22Rv1 (cell line): ENCODE measurements at regions not wholly inside any gene's neighbourhood (a gene's known extent, or its start where the extent isn't known, plus 50 kb on each side); places are given as distances from the start of the nearest gene placed in this dataset.

Source experiments
- H3K27ac ChIP-seq: fragments of 450-650 bp; 2 replicates; pipeline ENCODE4 v1.5.1; 2017
- ZFX ChIP-seq: fragments of 450-650 bp; IDR thresholded peaks from 2 replicates; pipeline ENCODE4 v1.6.1; 2017; ENCODE audit warnings: antibody characterized with exemption, borderline replicate concordance
- TF ChIP-seq, protein P1 (sequence below): fragments of 450-650 bp; IDR thresholded peaks from 2 replicates; pipeline ENCODE4 v1.5.1; 2017; ENCODE audit warnings: mild to moderate bottlenecking

DNA sequence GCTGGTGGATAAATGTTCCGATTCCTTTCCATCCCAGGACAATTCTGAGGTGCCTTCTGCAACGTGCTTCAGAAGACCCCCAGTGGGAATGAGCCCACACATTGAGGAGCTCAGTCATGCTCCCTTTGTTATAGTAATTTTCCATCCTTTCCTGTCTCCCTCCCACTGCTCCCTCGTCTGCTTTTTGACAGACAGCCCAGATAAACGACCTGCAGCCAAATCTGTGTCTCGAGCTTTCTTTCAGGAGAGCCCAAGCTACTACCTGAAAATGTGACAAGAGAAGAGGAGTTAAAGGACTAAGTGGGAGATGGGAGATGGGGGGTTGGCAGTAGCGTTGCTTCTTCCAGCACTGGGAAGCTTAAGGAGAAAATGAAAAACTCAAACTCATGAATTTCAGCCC, 65.9 kb upstream of the LRRN2 start:
- H3K27ac ChIP-seq, result no peak overlapping the region
- TF ChIP-seq, protein P1, sequence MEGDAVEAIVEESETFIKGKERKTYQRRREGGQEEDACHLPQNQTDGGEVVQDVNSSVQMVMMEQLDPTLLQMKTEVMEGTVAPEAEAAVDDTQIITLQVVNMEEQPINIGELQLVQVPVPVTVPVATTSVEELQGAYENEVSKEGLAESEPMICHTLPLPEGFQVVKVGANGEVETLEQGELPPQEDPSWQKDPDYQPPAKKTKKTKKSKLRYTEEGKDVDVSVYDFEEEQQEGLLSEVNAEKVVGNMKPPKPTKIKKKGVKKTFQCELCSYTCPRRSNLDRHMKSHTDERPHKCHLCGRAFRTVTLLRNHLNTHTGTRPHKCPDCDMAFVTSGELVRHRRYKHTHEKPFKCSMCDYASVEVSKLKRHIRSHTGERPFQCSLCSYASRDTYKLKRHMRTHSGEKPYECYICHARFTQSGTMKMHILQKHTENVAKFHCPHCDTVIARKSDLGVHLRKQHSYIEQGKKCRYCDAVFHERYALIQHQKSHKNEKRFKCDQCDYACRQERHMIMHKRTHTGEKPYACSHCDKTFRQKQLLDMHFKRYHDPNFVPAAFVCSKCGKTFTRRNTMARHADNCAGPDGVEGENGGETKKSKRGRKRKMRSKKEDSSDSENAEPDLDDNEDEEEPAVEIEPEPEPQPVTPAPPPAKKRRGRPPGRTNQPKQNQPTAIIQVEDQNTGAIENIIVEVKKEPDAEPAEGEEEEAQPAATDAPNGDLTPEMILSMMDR, result no peak
- TF ChIP-seq ZFX, result no peak

GRCh38 chr1:204751883-204752687, 66.5 kb upstream of the LRRN2 start:
- H3K27ac ChIP-seq, result no peak overlapping the region
- TF ChIP-seq, protein P1, result peak; percentile 72
- TF ChIP-seq ZFX, result no peak

- TF ChIP-seq, protein P1, result no peak
- no peak for TF ChIP-seq ZFX
- H3K27ac ChIP-seq, result no peak overlapping the region
These were observed 67.1 kb upstream of the LRRN2 start for GRCh38 chr1:204752688-204753040.

DNA sequence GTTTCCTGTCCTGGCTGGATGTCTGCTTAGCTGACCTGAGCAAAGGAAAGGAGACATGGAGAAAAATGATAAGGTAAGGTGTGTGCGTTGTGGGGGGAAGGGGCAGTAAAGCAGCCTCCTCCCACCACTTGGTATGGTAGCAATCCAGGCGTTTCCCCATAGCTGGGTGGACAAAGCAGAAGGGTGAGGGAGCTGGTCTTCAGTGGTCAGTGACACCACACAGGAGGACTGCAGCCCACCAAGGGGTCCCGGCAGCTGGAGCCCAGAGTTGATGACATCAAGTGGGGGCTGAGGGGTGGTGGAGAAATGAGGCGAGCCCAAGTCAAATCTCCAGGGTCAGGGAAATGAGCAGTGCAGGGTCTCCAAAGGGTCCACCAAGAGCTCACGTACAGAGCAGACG, 69.3 kb upstream of the LRRN2 start:
- TF ChIP-seq, protein P1, result no peak
- TF ChIP-seq ZFX, result no peak
- no peak overlapping the region for H3K27ac ChIP-seq

- no peak overlapping the region for H3K27ac ChIP-seq
- no peak for TF ChIP-seq ZFX
- TF ChIP-seq, protein P1, result no peak
These were observed 70.8 kb upstream of the LRRN2 start for GRCh38 chr1:204756349-204756748.

GRCh38 chr1:204756811-204757210, 71.3 kb upstream of the LRRN2 start:
- H3K27ac ChIP-seq, result no peak overlapping the region
- TF ChIP-seq, protein P1, result no peak
- no peak for TF ChIP-seq ZFX

DNA sequence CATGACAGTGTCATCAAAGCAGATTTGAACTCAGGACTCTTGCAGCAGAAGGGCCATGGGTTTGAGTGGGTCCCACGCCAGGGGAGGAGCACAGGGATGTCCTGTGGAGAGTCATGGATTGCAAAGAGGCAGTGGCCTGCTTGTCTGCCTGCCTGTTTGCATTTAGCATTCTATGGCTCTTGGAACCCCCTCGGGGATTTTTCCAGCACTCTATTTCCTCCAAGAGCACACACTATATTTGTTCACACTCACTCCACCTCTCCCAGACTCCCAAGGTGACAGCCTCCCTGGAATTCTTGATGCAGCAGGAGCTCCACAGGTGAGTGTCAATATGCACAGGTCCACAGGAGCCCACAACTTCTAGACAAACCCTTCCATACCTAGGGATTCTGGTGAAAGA, 73.1 kb upstream of the LRRN2 start:
- no peak overlapping the region for H3K27ac ChIP-seq
- TF ChIP-seq, protein P1, result no peak
- TF ChIP-seq ZFX, result no peak
